ENCODE measurements at regions not wholly inside any gene's neighbourhood (a gene's known extent, or its start where the extent isn't known, plus 50 kb on each side); places are given as distances from the start of the nearest gene placed in this dataset.
"Not testable (repeated sequence)": the region's sequence is repeated elsewhere in the genome, so short reads cannot be mapped to it uniquely, and the experiment has no call there.

- TF ChIP-seq Cebpa-rat (IDR thresholded peaks at IDR 0.05) = no peak
- no peaks in the 10 kb centered on the region for H4K20me1 ChIP-seq
These were observed 163.5 kb downstream of the GOLGA6L4 start for GRCh38 chr15:84398763-84399701.

GRCh38 chr15:84400017-84400740 is 164.6 kb downstream of the GOLGA6L4 start:
- no peak overlapping the region for H3K4me2 ChIP-seq
- no peaks in the 10 kb centered on the region for H3K4me1 ChIP-seq
- H3K9ac ChIP-seq = no peak overlapping the region
- no peak for TF ChIP-seq Cebpa-rat (IDR thresholded peaks at IDR 0.05)
- no peaks in the 10 kb centered on the region for H4K20me1 ChIP-seq
- no peak overlapping the region for H3K4me3 ChIP-seq
- H3K9me3 ChIP-seq = no peaks in the 10 kb centered on the region
- no peak overlapping the region for H3K27ac ChIP-seq
- H3K27me3 ChIP-seq = no peaks in the 10 kb centered on the region
- H3K36me3 ChIP-seq = no peaks in the 10 kb centered on the region

More at GRCh38 chr15:84398763-84399701, 163.5 kb downstream of the GOLGA6L4 start:
- H3K27me3 ChIP-seq = no peaks in the 10 kb centered on the region
- H3K4me1 ChIP-seq = no peaks in the 10 kb centered on the region
- no peak overlapping the region for H3K4me2 ChIP-seq
- H3K36me3 ChIP-seq = no peaks in the 10 kb centered on the region
- no peak overlapping the region for H3K4me3 ChIP-seq
- no peak overlapping the region for H3K9ac ChIP-seq
- H3K27ac ChIP-seq = no peak overlapping the region
- no peaks in the 10 kb centered on the region for H3K9me3 ChIP-seq

- Histone ChIP-seq H3K27me3 (no peaks in the 10 kb centered on the region), H3K36me3 (no peaks in the 10 kb centered on the region), H4K20me1 (no peaks in the 10 kb centered on the region), H3K9ac (no peak overlapping the region), H3K4me3 (no peak overlapping the region), H3K4me1 (no peaks in the 10 kb centered on the region), H3K9me3 (no peaks in the 10 kb centered on the region), H3K4me2 (no peak overlapping the region), H3K27ac (no peak overlapping the region)
- TF ChIP-seq Cebpa-rat (IDR thresholded peaks at IDR 0.05) = no peak
These were observed 165.2 kb downstream of the GOLGA6L4 start for GRCh38 chr15:84400820-84401219.

- not testable (repeated sequence) for H3K9ac ChIP-seq, H3K36me3 ChIP-seq, H3K4me2 ChIP-seq, H3K27ac ChIP-seq, H3K27me3 ChIP-seq, H4K20me1 ChIP-seq, H3K9me3 ChIP-seq, H3K4me3 ChIP-seq, H3K4me1 ChIP-seq
These were observed 165.9 kb downstream of the GOLGA6L4 start for GRCh38 chr15:84401461-84401860.

GRCh38 chr15:84401891-84402840 is 166.6 kb downstream of the GOLGA6L4 start:
- not testable (repeated sequence) for H3K9me3 ChIP-seq, H3K36me3 ChIP-seq, H3K4me3 ChIP-seq, H3K4me1 ChIP-seq, H4K20me1 ChIP-seq, H3K9ac ChIP-seq, H3K27me3 ChIP-seq, H3K27ac ChIP-seq, H3K4me2 ChIP-seq

GRCh38 chr15:84402856-84403608 is 167.5 kb downstream of the GOLGA6L4 start:
- H3K4me2 ChIP-seq = no peak overlapping the region
- no peak overlapping the region for H3K27ac ChIP-seq
- no peak for TF ChIP-seq Cebpa-rat (IDR thresholded peaks at IDR 0.05)
- H3K36me3 ChIP-seq = no peaks in the 10 kb centered on the region
- no peak overlapping the region for H3K9ac ChIP-seq
- H3K4me1 ChIP-seq = no peaks in the 10 kb centered on the region
- no peaks in the 10 kb centered on the region for H3K9me3 ChIP-seq
- H3K4me3 ChIP-seq = no peak overlapping the region
- H3K27me3 ChIP-seq = no peaks in the 10 kb centered on the region
- no peaks in the 10 kb centered on the region for H4K20me1 ChIP-seq

- H3K27me3 ChIP-seq, H3K36me3 ChIP-seq, H3K4me3 ChIP-seq, H3K9ac ChIP-seq, H3K4me1 ChIP-seq, H3K9me3 ChIP-seq, H4K20me1 ChIP-seq, H3K27ac ChIP-seq, H3K4me2 ChIP-seq: not testable (repeated sequence)
These were observed 173.8 kb downstream of the GOLGA6L4 start for GRCh38 chr15:84409357-84409756.

GRCh38 chr15:84421513-84422181 is 179.2 kb upstream of the ZSCAN2 start:
- H3K9me3 ChIP-seq, H3K27ac ChIP-seq, H4K20me1 ChIP-seq, H3K9ac ChIP-seq, H3K4me2 ChIP-seq, H3K4me1 ChIP-seq, H3K36me3 ChIP-seq, H3K27me3 ChIP-seq: not testable (repeated sequence)
- peak overlapping the region; percentile 44; the same call in 1 of the 2 replicates for H3K4me3 ChIP-seq

- H3K27me3 ChIP-seq, H4K20me1 ChIP-seq, H3K4me1 ChIP-seq, H3K4me3 ChIP-seq, H3K27ac ChIP-seq, H3K9me3 ChIP-seq, H3K9ac ChIP-seq, H3K36me3 ChIP-seq, H3K4me2 ChIP-seq: not testable (repeated sequence)
These were observed 175.5 kb upstream of the ZSCAN2 start for GRCh38 chr15:84425327-84425726.

- H3K9ac ChIP-seq = not testable (repeated sequence)
These were observed 127.4 kb upstream of the ZSCAN2 start for GRCh38 chr15:84473305-84473877.

GRCh38 chr15:84476364-84477033 is 124.3 kb upstream of the ZSCAN2 start:
- H3K4me3 ChIP-seq, H3K9me3 ChIP-seq, H3K27me3 ChIP-seq, H3K9ac ChIP-seq, H3K4me1 ChIP-seq, H3K36me3 ChIP-seq, H3K27ac ChIP-seq, H3K4me2 ChIP-seq, H4K20me1 ChIP-seq: not testable (repeated sequence)

More at GRCh38 chr15:84473305-84473877, 127.4 kb upstream of the ZSCAN2 start:
- not testable (repeated sequence) for H3K4me2 ChIP-seq, H3K9me3 ChIP-seq, H4K20me1 ChIP-seq, H3K27me3 ChIP-seq, H3K4me3 ChIP-seq, H3K4me1 ChIP-seq, H3K27ac ChIP-seq, H3K36me3 ChIP-seq

GRCh38 chr15:84477550-84477949 is 123.3 kb upstream of the ZSCAN2 start:
- not testable (repeated sequence) for H3K9me3 ChIP-seq, H3K4me3 ChIP-seq, H3K9ac ChIP-seq, H4K20me1 ChIP-seq, H3K27ac ChIP-seq, H3K4me2 ChIP-seq, H3K4me1 ChIP-seq, H3K27me3 ChIP-seq, H3K36me3 ChIP-seq
